ENCODE measurements at regions not wholly inside any gene's neighbourhood (a gene's known extent, or its start where the extent isn't known, plus 50 kb on each side); places are given as distances from the start of the nearest gene placed in this dataset.
"Not testable (repeated sequence)": the region's sequence is repeated elsewhere in the genome, so short reads cannot be mapped to it uniquely, and the experiment has no call there.

GRCh38 chr12:74241341-74241740 lies 296.3 kb upstream of the ATXN7L3B start:
- Histone ChIP-seq H3K4me1 (ENCODE audit: insufficient read depth) (peaks cover 3% of the 10 kb centered on the region), H3K36me3 (ENCODE audit: insufficient read depth) (no peaks in the 10 kb centered on the region), H3K27ac (ENCODE audit: low read depth) (no peak overlapping the region), H3K4me3 (ENCODE audit: low read depth, low read length) (no peak overlapping the region)
- 52% methylated on average over 1 of the region's 1 CpG for WGBS
- DNase-seq (ENCODE audit: extremely low spot score) = no peak

GRCh38 chr12:74242088-74242487 lies 295.5 kb upstream of the ATXN7L3B start:
- peaks cover 3% of the 10 kb centered on the region for H3K4me1 ChIP-seq (ENCODE audit: insufficient read depth)
- H3K4me3 ChIP-seq (ENCODE audit: low read depth, low read length) = no peak overlapping the region
- H3K27ac ChIP-seq (ENCODE audit: low read depth) = no peak overlapping the region
- H3K36me3 ChIP-seq (ENCODE audit: insufficient read depth) = no peaks in the 10 kb centered on the region
- 87% methylated on average over 2 of the region's 2 CpGs for WGBS
- no peak for DNase-seq (ENCODE audit: extremely low spot score)

- Histone ChIP-seq H3K36me3 (ENCODE audit: insufficient read depth) (no peaks in the 10 kb centered on the region), H3K4me3 (ENCODE audit: low read depth, low read length) (no peak overlapping the region), H3K4me1 (ENCODE audit: insufficient read depth) (peaks cover 3% of the 10 kb centered on the region), H3K27ac (ENCODE audit: low read depth) (no peak overlapping the region)
- no peak for DNase-seq (ENCODE audit: extremely low spot score)
- 91% methylated on average over 1 of the region's 1 CpG for WGBS
Observed at GRCh38 chr12:74245458-74245857, 292.2 kb upstream of the ATXN7L3B start.

- DNase-seq (ENCODE audit: extremely low spot score) = no peak
- Histone ChIP-seq H3K36me3 (ENCODE audit: insufficient read depth) (no peaks in the 10 kb centered on the region), H3K4me1 (ENCODE audit: insufficient read depth) (no peaks in the 10 kb centered on the region), H3K4me3 (ENCODE audit: low read depth, low read length) (no peak overlapping the region), H3K27ac (ENCODE audit: low read depth) (no peak overlapping the region)
- WGBS = 47% methylated on average over 1 of the region's 1 CpG
Observed at GRCh38 chr12:74250891-74251290, 286.7 kb upstream of the ATXN7L3B start.

GRCh38 chr12:74253826-74254225 lies 283.8 kb upstream of the ATXN7L3B start:
- 69% methylated on average over 4 of the region's 4 CpGs for WGBS
- not testable (repeated sequence) for H3K4me3 ChIP-seq (ENCODE audit: low read depth, low read length); DNase-seq (ENCODE audit: extremely low spot score); H3K27ac ChIP-seq (ENCODE audit: low read depth); H3K4me1 ChIP-seq (ENCODE audit: insufficient read depth); H3K36me3 ChIP-seq (ENCODE audit: insufficient read depth)

GRCh38 chr12:74254784-74255183 lies 282.9 kb upstream of the ATXN7L3B start:
- Histone ChIP-seq H3K36me3 (ENCODE audit: insufficient read depth) (no peaks in the 10 kb centered on the region), H3K27ac (ENCODE audit: low read depth) (no peak overlapping the region), H3K4me1 (ENCODE audit: insufficient read depth) (no peaks in the 10 kb centered on the region), H3K4me3 (ENCODE audit: low read depth, low read length) (no peak overlapping the region)
- no peak for DNase-seq (ENCODE audit: extremely low spot score)

GRCh38 chr12:74259199-74259598 lies 278.4 kb upstream of the ATXN7L3B start:
- Histone ChIP-seq H3K36me3 (ENCODE audit: insufficient read depth) (no peaks in the 10 kb centered on the region), H3K27ac (ENCODE audit: low read depth) (no peak overlapping the region), H3K4me3 (ENCODE audit: low read depth, low read length) (no peak overlapping the region), H3K4me1 (ENCODE audit: insufficient read depth) (no peaks in the 10 kb centered on the region)
- WGBS = 73% methylated on average over 1 of the region's 1 CpG
- no peak for DNase-seq (ENCODE audit: extremely low spot score)

GRCh38 chr12:74264692-74265091 lies 272.9 kb upstream of the ATXN7L3B start:
- Histone ChIP-seq H3K4me1 (ENCODE audit: insufficient read depth) (no peaks in the 10 kb centered on the region), H3K27ac (ENCODE audit: low read depth) (no peak overlapping the region), H3K4me3 (ENCODE audit: low read depth, low read length) (no peak overlapping the region), H3K36me3 (ENCODE audit: insufficient read depth) (no peaks in the 10 kb centered on the region)
- WGBS = 94% methylated on average over 15 of the region's 15 CpGs
- DNase-seq (ENCODE audit: extremely low spot score) = no peak

- H3K4me3 ChIP-seq (ENCODE audit: low read depth, low read length); H3K36me3 ChIP-seq (ENCODE audit: insufficient read depth); H3K27ac ChIP-seq (ENCODE audit: low read depth); DNase-seq (ENCODE audit: extremely low spot score); H3K4me1 ChIP-seq (ENCODE audit: insufficient read depth): not testable (repeated sequence)
- 91% methylated on average over 8 of the region's 8 CpGs for WGBS
Observed at GRCh38 chr12:74269355-74269754, 268.3 kb upstream of the ATXN7L3B start.

- no peak overlapping the region for H3K27ac ChIP-seq (ENCODE audit: low read depth)
- no peaks in the 10 kb centered on the region for H3K36me3 ChIP-seq (ENCODE audit: insufficient read depth)
- WGBS = 95% methylated on average over 5 of the region's 5 CpGs
- no peak overlapping the region for H3K4me3 ChIP-seq (ENCODE audit: low read depth, low read length)
- DNase-seq (ENCODE audit: extremely low spot score) = no peak
- no peaks in the 10 kb centered on the region for H3K4me1 ChIP-seq (ENCODE audit: insufficient read depth)
Observed at GRCh38 chr12:74280156-74280655, 257.4 kb upstream of the ATXN7L3B start.

- H3K4me3 ChIP-seq (ENCODE audit: low read depth, low read length); H3K36me3 ChIP-seq (ENCODE audit: insufficient read depth): not testable (repeated sequence)
- 92% methylated on average over 2 of the region's 2 CpGs for WGBS
Observed at GRCh38 chr12:74281401-74282180, 256.0 kb upstream of the ATXN7L3B start.

GRCh38 chr12:74283646-74284045 lies 254.0 kb upstream of the ATXN7L3B start:
- Histone ChIP-seq H3K27ac (ENCODE audit: low read depth) (no peak overlapping the region), H3K4me3 (ENCODE audit: low read depth, low read length) (no peak overlapping the region), H3K4me1 (ENCODE audit: insufficient read depth) (no peaks in the 10 kb centered on the region), H3K36me3 (ENCODE audit: insufficient read depth) (no peaks in the 10 kb centered on the region)
- DNase-seq (ENCODE audit: extremely low spot score) = no peak
- 84% methylated on average over 4 of the region's 4 CpGs for WGBS

More at GRCh38 chr12:74281401-74282180, 256.0 kb upstream of the ATXN7L3B start:
- DNase-seq (ENCODE audit: extremely low spot score); H3K4me1 ChIP-seq (ENCODE audit: insufficient read depth); H3K27ac ChIP-seq (ENCODE audit: low read depth): not testable (repeated sequence)

GRCh38 chr12:74285773-74286172 lies 251.9 kb upstream of the ATXN7L3B start:
- Histone ChIP-seq H3K4me1 (ENCODE audit: insufficient read depth) (no peaks in the 10 kb centered on the region), H3K4me3 (ENCODE audit: low read depth, low read length) (no peak overlapping the region), H3K27ac (ENCODE audit: low read depth) (no peak overlapping the region), H3K36me3 (ENCODE audit: insufficient read depth) (no peaks in the 10 kb centered on the region)
- no peak for DNase-seq (ENCODE audit: extremely low spot score)
- 67% methylated on average over 2 of the region's 2 CpGs for WGBS

- Histone ChIP-seq H3K36me3 (ENCODE audit: insufficient read depth) (no peaks in the 10 kb centered on the region), H3K4me3 (ENCODE audit: low read depth, low read length) (no peak overlapping the region), H3K27ac (ENCODE audit: low read depth) (no peak overlapping the region), H3K4me1 (ENCODE audit: insufficient read depth) (no peaks in the 10 kb centered on the region)
- DNase-seq (ENCODE audit: extremely low spot score) = no peak
- WGBS = 43% methylated on average over 1 of the region's 1 CpG
Observed at GRCh38 chr12:74286254-74286653, 251.4 kb upstream of the ATXN7L3B start.

All from urinary bladder (tissue), 3 donors.